Sigmoid colon (tissue), 6 donors: ENCODE measurements at regions not wholly inside any gene's neighbourhood (a gene's known extent, or its start where the extent isn't known, plus 50 kb on each side); places are given as distances from the start of the nearest gene placed in this dataset.

Source experiments
- DNase-seq: peaks from one replicate; pipeline ENCODE4 v3.0.0-alpha.2; 2019
- H3K27ac ChIP-seq, 4 donors: fragments of 200-600 bp; sonication (generic); one replicate each; pipeline ENCODE4 v1.5.1; 2016 to 2019; ENCODE audit warnings: mild to moderate bottlenecking in 1 of 4
- H3K27me3 ChIP-seq, 3 donors: fragments of 200-600 bp; sonication (generic); one replicate each; pipeline ENCODE4 v1.5.1; 2019; ENCODE audit warnings: mild to moderate bottlenecking in 1 of 3
- H3K36me3 ChIP-seq, 4 donors: fragments of 200-600 bp; sonication (generic); one replicate each; pipeline ENCODE4 v1.5.1; 2016 to 2019
- H3K4me1 ChIP-seq, 4 donors: fragments of 200-600 bp; sonication (generic); one replicate each; pipeline ENCODE4 v1.5.1; 2017 to 2019
- H3K4me3 ChIP-seq, 4 donors: fragments of 200-600 bp; sonication (generic); one replicate each; pipeline ENCODE4 v1.5.1; 2017 to 2019; ENCODE audit warnings: mild to moderate bottlenecking in 2 of 4, moderate library complexity in 1 of 4
- H3K9me3 ChIP-seq, 4 donors: fragments of 200-600 bp in 3 of 4; sonication (generic) in 3 of 4; one replicate each; pipeline versions ENCODE4 v1.5.1 to v1.6.1; 2013 to 2019
- CTCF ChIP-seq, 4 experiments: fragments of 450-650 bp in 3 of 4; fragments of 200-600 bp in 1 of 4; IDR thresholded peaks; one replicate each; pipeline ENCODE4 v1.5.1; 2016 to 2019; ENCODE audit warnings: antibody characterized with exemption in 4 of 4, mild to moderate bottlenecking in 3 of 4, moderate library complexity in 2 of 4
- EP300 ChIP-seq, 4 donors: sonication (generic); formaldehyde crosslinking; IDR thresholded peaks; one replicate each; pipeline ENCODE4 v1.6.1; 2017; ENCODE audit warnings: antibody characterized with exemption in 4 of 4
- POLR2A ChIP-seq, 2 donors: fragments of 450-650 bp; IDR thresholded peaks; one replicate each; pipeline ENCODE4 v1.6.1; 2016; ENCODE audit warnings: antibody characterized with exemption in 2 of 2, mild to moderate bottlenecking in 2 of 2, moderate library complexity in 2 of 2
- POLR2AphosphoS5 ChIP-seq, 4 donors: sonication (generic); formaldehyde crosslinking; IDR thresholded peaks; one replicate each; pipeline ENCODE4 v1.6.1; 2017; ENCODE audit warnings: antibody characterized with exemption in 4 of 4
- WGBS, 2 donors: extraction: QIAGEN DNeasy Blood & Tissue Kit; methylation state at CpG; one replicate each; pipeline ENCODE4 v1.1.7; 2013; 5-methylcytosine and 5-hydroxymethylcytosine counted together
- intact Hi-C: fragments of 100-400 bp; cut with DNase I; formaldehyde crosslinking; loops from one replicate; pipeline ENCODE4 v1.15.1; 2023
- donor health status: healthy with polysubstance abuse.
- donor health status: healthy.

GRCh38 chr11:29327891-29328290, 688.9 kb downstream of the KCNA4 start:
- WGBS, 2 donors, result 83 to 87% methylated on average over 4 of the region's 4 CpGs

GRCh38 chr11:29326757-29327156, 690.1 kb downstream of the KCNA4 start:
- Histone ChIP-seq H3K27me3 (no peaks in the 10 kb centered on the region), H3K27ac (no peak overlapping the region), H3K36me3 (no peaks in the 10 kb centered on the region), H3K4me3 (no peak overlapping the region), H3K9me3 (no peaks in the 10 kb centered on the region), H3K4me1 (no peaks in the 10 kb centered on the region)
- intact Hi-C loops, result no loop called here
- WGBS, 2 donors, result 94% methylated on average over 3 of the region's 3 CpGs
- no peak for DNase-seq
- TF ChIP-seq CTCF (IDR thresholded peaks at IDR 0.05) (no peak), POLR2AphosphoS5 (IDR thresholded peaks at IDR 0.05) (no peak), EP300 (IDR thresholded peaks at IDR 0.05) (no peak), POLR2A (IDR thresholded peaks at IDR 0.05) (no peak)

More at GRCh38 chr11:29327891-29328290, 688.9 kb downstream of the KCNA4 start:
- intact Hi-C loops, result no loop called here
- no peak for DNase-seq
- H3K27me3 ChIP-seq, result no peaks in the 10 kb centered on the region
- no peaks in the 10 kb centered on the region for H3K4me1 ChIP-seq
- TF ChIP-seq CTCF (IDR thresholded peaks at IDR 0.05) (no peak), EP300 (IDR thresholded peaks at IDR 0.05) (no peak), POLR2A (IDR thresholded peaks at IDR 0.05) (no peak), POLR2AphosphoS5 (IDR thresholded peaks at IDR 0.05) (no peak)
- H3K4me3 ChIP-seq, result no peak overlapping the region
- H3K36me3 ChIP-seq, result no peaks in the 10 kb centered on the region
- H3K27ac ChIP-seq, result no peak overlapping the region
- H3K9me3 ChIP-seq, result no peaks in the 10 kb centered on the region

GRCh38 chr11:29324328-29324727, 692.5 kb downstream of the KCNA4 start:
- Histone ChIP-seq H3K36me3 (no peaks in the 10 kb centered on the region), H3K4me3 (no peak overlapping the region), H3K27ac (no peak overlapping the region), H3K27me3 (no peaks in the 10 kb centered on the region), H3K9me3 (no peaks in the 10 kb centered on the region), H3K4me1 (no peaks in the 10 kb centered on the region)
- TF ChIP-seq CTCF (IDR thresholded peaks at IDR 0.05), result no peak
- TF ChIP-seq POLR2AphosphoS5 (IDR thresholded peaks at IDR 0.05), result no peak
- TF ChIP-seq EP300 (IDR thresholded peaks at IDR 0.05), result no peak
- TF ChIP-seq POLR2A (IDR thresholded peaks at IDR 0.05), result no peak
- intact Hi-C loops, result no loop called here
- no peak for DNase-seq

GRCh38 chr11:29321293-29322132, 695.3 kb downstream of the KCNA4 start:
- H3K27me3 ChIP-seq, result no peaks in the 10 kb centered on the region
- H3K27ac ChIP-seq, result no peak overlapping the region
- DNase-seq, result no peak
- no peaks in the 10 kb centered on the region for H3K36me3 ChIP-seq
- no peak for TF ChIP-seq POLR2A (IDR thresholded peaks at IDR 0.05)
- TF ChIP-seq EP300 (IDR thresholded peaks at IDR 0.05), result no peak
- no peak for TF ChIP-seq POLR2AphosphoS5 (IDR thresholded peaks at IDR 0.05)
- TF ChIP-seq CTCF (IDR thresholded peaks at IDR 0.05), result no peak
- no peak overlapping the region for H3K4me3 ChIP-seq
- intact Hi-C loops, result no loop called here
- WGBS, 2 donors, result 87 to 90% methylated on average over 4 of the region's 4 CpGs
- H3K9me3 ChIP-seq, result no peaks in the 10 kb centered on the region
- no peaks in the 10 kb centered on the region for H3K4me1 ChIP-seq

GRCh38 chr11:29320196-29320595, 696.6 kb downstream of the KCNA4 start:
- WGBS, 2 donors, result 72 to 74% methylated on average over 2 of the region's 2 CpGs
- intact Hi-C loops, result no loop called here
- no peak for DNase-seq

More at GRCh38 chr11:29320196-29320595, 696.6 kb downstream of the KCNA4 start:
- no peak overlapping the region for H3K4me3 ChIP-seq
- no peak for TF ChIP-seq POLR2AphosphoS5 (IDR thresholded peaks at IDR 0.05)
- TF ChIP-seq EP300 (IDR thresholded peaks at IDR 0.05), result no peak
- TF ChIP-seq POLR2A (IDR thresholded peaks at IDR 0.05), result no peak
- no peak for TF ChIP-seq CTCF (IDR thresholded peaks at IDR 0.05)
- no peaks in the 10 kb centered on the region for H3K4me1 ChIP-seq
- no peak overlapping the region for H3K27ac ChIP-seq
- H3K36me3 ChIP-seq, result no peaks in the 10 kb centered on the region
- no peaks in the 10 kb centered on the region for H3K27me3 ChIP-seq
- no peaks in the 10 kb centered on the region for H3K9me3 ChIP-seq
